SK-N-SH (cell line): ENCODE measurements at regions not wholly inside any gene's neighbourhood (a gene's known extent, or its start where the extent isn't known, plus 50 kb on each side); places are given as distances from the start of the nearest gene placed in this dataset.

ENCODE experiments used
- CTCF ChIA-PET: fragments of 300-600, 350-600 bp; formaldehyde crosslinking; extraction: SDS; loops from one replicate; lab custom pipeline; 2021; lab: Yijun Ruan, JAX
- POLR2A ChIA-PET: fragments of 350-600 bp; sonication (Branson Sonifier 250); formaldehyde crosslinking; extraction: SDS; loops from one replicate; lab custom pipeline; 2020; ENCODE audit warnings: antibody characterized with exemption, inconsistent platforms; lab: Yijun Ruan, JAX
- DNase-seq: peaks from one replicate; pipeline ENCODE4 v3.0.0; 2012
- H2AFZ ChIP-seq: fragments of 200-600 bp; sonication (generic); 2 replicates; pipeline ENCODE4 v1.8.1; 2016; ENCODE audit warnings: antibody characterized with exemption, mild to moderate bottlenecking, low read depth
- H3F3A ChIP-seq: fragments of 200-600 bp; sonication (generic); replicated peaks from 2 replicates; pipeline ENCODE3; 2016; ENCODE audit warnings: antibody characterized with exemption, mild to moderate bottlenecking; ENCODE audit not compliant: insufficient read depth
- H3K27ac ChIP-seq, 2 experiments: fragments of 200-500 bp in 1 of 2; fragments of 200-600 bp in 1 of 2; sonication (Bioruptor generic) in 1 of 2; sonication (generic), shearing (Covaris generic) in 1 of 2; 2 replicates each; pipeline versions ENCODE4 v1.5.1 to v1.6.1; 2014 to 2016; ENCODE audit warnings: low read depth in 2 of 2, inconsistent platforms in 1 of 2, low read length in 1 of 2, mild to moderate bottlenecking in 1 of 2, mixed read lengths in 1 of 2
- H3K27me3 ChIP-seq: fragments of 200-600 bp; sonication (generic), shearing (Covaris generic); 2 replicates; pipeline ENCODE4 v1.6.1; 2016; ENCODE audit warnings: mixed run types; ENCODE audit not compliant: insufficient read depth
- H3K36me3 ChIP-seq, 2 experiments: fragments of 200-500 bp in 1 of 2; fragments of 200-600 bp in 1 of 2; sonication (Bioruptor generic) in 1 of 2; sonication (generic) in 1 of 2; replicated peaks in 1 of 2; 2 replicates each; pipeline versions ENCODE3 to v1.5.1; 2014 to 2016; ENCODE audit warnings: low read length in 1 of 2, mild to moderate bottlenecking in 1 of 2; ENCODE audit not compliant: insufficient read depth in 2 of 2, control insufficient read depth in 1 of 2
- H3K4me1 ChIP-seq, 2 experiments: fragments of 200-500 bp in 1 of 2; fragments of 200-600 bp in 1 of 2; sonication (Bioruptor generic) in 1 of 2; sonication (generic), shearing (Covaris generic) in 1 of 2; 2 replicates each; pipeline versions ENCODE4 v1.5.1 to v1.6.1; 2014 to 2016; ENCODE audit warnings: low read depth in 1 of 2, low read length in 1 of 2, mixed run types in 1 of 2; ENCODE audit not compliant: insufficient read depth in 2 of 2, control insufficient read depth in 1 of 2
- H3K4me2 ChIP-seq: fragments of 200-600 bp; sonication (generic), shearing (Covaris generic); 2 replicates; pipeline ENCODE4 v1.6.1; 2017; ENCODE audit warnings: mixed run types
- H3K4me3 ChIP-seq, 2 experiments: fragments of 200-500 bp in 1 of 2; fragments of 200-600 bp in 1 of 2; sonication (Bioruptor generic) in 1 of 2; sonication (generic), shearing (Covaris generic) in 1 of 2; 2 replicates each; pipeline versions ENCODE4 v1.5.1 to v1.8.1; 2014 to 2016; ENCODE audit warnings: low read depth in 2 of 2, inconsistent platforms in 1 of 2, low read length in 1 of 2, mild to moderate bottlenecking in 1 of 2, mixed read lengths in 1 of 2, moderate library complexity in 1 of 2
- H3K79me2 ChIP-seq: fragments of 200-600 bp; sonication (generic); 2 replicates; pipeline ENCODE4 v1.8.1; 2017; ENCODE audit warnings: mild to moderate bottlenecking; ENCODE audit not compliant: insufficient read depth
- H3K9ac ChIP-seq: fragments of 200-600 bp; sonication (generic); 2 replicates; pipeline ENCODE4 v1.6.1; 2017; ENCODE audit warnings: mixed run types
- H3K9me2 ChIP-seq: fragments of 200-600 bp; sonication (generic); 2 replicates; pipeline ENCODE4 v1.6.1; 2017; ENCODE audit warnings: mixed run types
- H3K9me3 ChIP-seq: fragments of 200-600 bp; sonication (generic); 2 replicates; pipeline ENCODE4 v1.6.1; 2017; ENCODE audit warnings: mixed run types, mild to moderate bottlenecking, moderate library complexity
- H4K20me1 ChIP-seq: fragments of 200-600 bp; sonication (generic); 2 replicates; pipeline ENCODE4 v1.6.1; 2017; ENCODE audit warnings: mild to moderate bottlenecking, mixed run types; ENCODE audit not compliant: insufficient read depth
- ELF1 ChIP-seq: IDR thresholded peaks from 2 replicates; pipeline ENCODE4 v1.4.0; 2012
- EP300 ChIP-seq, 2 experiments: IDR thresholded peaks; 2 replicates each; pipeline versions ENCODE4 v1.4.0 to v1.6.1; 2012; ENCODE audit warnings: borderline replicate concordance in 1 of 2, low read depth in 1 of 2, low read length in 1 of 2
- EZH2phosphoT487 ChIP-seq: fragments of 200-600 bp; sonication (generic); IDR thresholded peaks from 2 replicates; pipeline ENCODE4 v1.6.1; 2017; ENCODE audit warnings: low read depth, mixed run types, mild to moderate bottlenecking, antibody characterized with exemption, moderate library complexity, borderline replicate concordance
- IRF3 ChIP-seq: fragments of 150-350 bp; IDR thresholded peaks from 2 replicates; pipeline ENCODE4 v1.6.1; 2016; ENCODE audit warnings: mild to moderate bottlenecking, low read depth, low read length
- MEF2A ChIP-seq: IDR thresholded peaks from 2 replicates; pipeline ENCODE4 v1.4.0; 2012; ENCODE audit warnings: low read depth, borderline replicate concordance
- NFIC ChIP-seq: IDR thresholded peaks from 2 replicates; pipeline ENCODE4 v1.4.0; 2012; ENCODE audit warnings: borderline replicate concordance
- PBX3 ChIP-seq: IDR thresholded peaks from 2 replicates; pipeline ENCODE4; 2012
- REST ChIP-seq: IDR thresholded peaks from 2 replicates; pipeline ENCODE4 v1.6.1; 2012; ENCODE audit warnings: mild to moderate bottlenecking, low read depth, low read length, moderate library complexity
- RFX5 ChIP-seq: IDR thresholded peaks from 2 replicates; pipeline ENCODE4 v1.6.1; 2012; ENCODE audit warnings: mild to moderate bottlenecking, improper control_type of control experiment, low read length
- SIN3A ChIP-seq: IDR thresholded peaks from 2 replicates; pipeline ENCODE4 v1.6.1; 2012; ENCODE audit warnings: low read depth, mild to moderate bottlenecking, low read length, moderate library complexity, borderline replicate concordance
- USF2 ChIP-seq: fragments of 150-350 bp; IDR thresholded peaks from 2 replicates; pipeline ENCODE4 v1.6.1; 2017; ENCODE audit warnings: antibody characterized with exemption, low read length, low read depth, borderline replicate concordance
- ZBTB33 ChIP-seq: IDR thresholded peaks from 2 replicates; pipeline ENCODE4 v1.4.0; 2012; ENCODE audit warnings: low read depth, borderline replicate concordance

GRCh38 chr15:60086681-60087429 lies 82.7 kb downstream of the FOXB1 start (continued):
- no peak for TF ChIP-seq USF2

- DNase-seq, result no peak
- no peaks in the 10 kb centered on the region for H3K9me2 ChIP-seq
- H3K4me1 ChIP-seq, result no peaks in the 10 kb centered on the region
- no peak overlapping the region for H3K4me2 ChIP-seq
- TF ChIP-seq IRF3, result no peak
- no peak for TF ChIP-seq MEF2A
- TF ChIP-seq NFIC, result no peak
- TF ChIP-seq EP300 (IDR thresholded peaks at IDR 0.05; ENCODE audit: borderline replicate concordance in 1 of 2, low read depth in 1 of 2, low read length in 1 of 2), result no peak
- no peak for TF ChIP-seq ZBTB33
- no peak for TF ChIP-seq RFX5
- no peak for TF ChIP-seq SIN3A
- no peak for TF ChIP-seq ELF1
- no peak for TF ChIP-seq PBX3
- no peak for TF ChIP-seq EZH2phosphoT487
- no peak for TF ChIP-seq REST
- H3K79me2 ChIP-seq, result no peaks in the 10 kb centered on the region
- H3F3A ChIP-seq, result no peaks in the 10 kb centered on the region
- H3K36me3 ChIP-seq, result no peaks in the 10 kb centered on the region
- POLR2A ChIA-PET, result no interaction called here
- H4K20me1 ChIP-seq, result no peaks in the 10 kb centered on the region
- no peak overlapping the region for H3K4me3 ChIP-seq
- H3K9ac ChIP-seq, result no peak overlapping the region
- peaks cover 21% of the 10 kb centered on the region; the same call in 1 of the 2 replicates for H3K27me3 ChIP-seq
- no peaks in the 10 kb centered on the region for H3K9me3 ChIP-seq
- H2AFZ ChIP-seq, result no peak overlapping the region
- CTCF ChIA-PET, result interaction anchor here (0.7 kb wide), 1 partner anchor 99 kb away, joined by 3 read pairs; no protein-coding TSS in a partner anchor
- no peak overlapping the region for H3K27ac ChIP-seq
Measured at GRCh38 chr15:60087561-60087960, 83.5 kb downstream of the FOXB1 start.
